ENCODE measurements at regions not wholly inside any gene's neighbourhood (a gene's known extent, or its start where the extent isn't known, plus 50 kb on each side); places are given as distances from the start of the nearest gene placed in this dataset.

GRCh38 chr12:82121545-82121944, 236.6 kb downstream of the CCDC59 start:
- Histone ChIP-seq H3K27ac (no peak overlapping the region), H3K9me3 (replicated peaks in 1 of 3) (no peaks in the 10 kb centered on the region), H3K36me3 (replicated peaks in 1 of 2) (no peaks in the 10 kb centered on the region), H3K4me1 (replicated peaks in 1 of 2) (no peaks in the 10 kb centered on the region), H3K27me3 (no peaks in the 10 kb centered on the region), H3K4me3 (no peak overlapping the region)
- intact Hi-C loops (cut with DNase I), result no loop called here
- DNase-seq, result no peak
- TF ChIP-seq POLR2A (IDR thresholded peaks at IDR 0.05), result no peak
- TF ChIP-seq, protein P1, sequence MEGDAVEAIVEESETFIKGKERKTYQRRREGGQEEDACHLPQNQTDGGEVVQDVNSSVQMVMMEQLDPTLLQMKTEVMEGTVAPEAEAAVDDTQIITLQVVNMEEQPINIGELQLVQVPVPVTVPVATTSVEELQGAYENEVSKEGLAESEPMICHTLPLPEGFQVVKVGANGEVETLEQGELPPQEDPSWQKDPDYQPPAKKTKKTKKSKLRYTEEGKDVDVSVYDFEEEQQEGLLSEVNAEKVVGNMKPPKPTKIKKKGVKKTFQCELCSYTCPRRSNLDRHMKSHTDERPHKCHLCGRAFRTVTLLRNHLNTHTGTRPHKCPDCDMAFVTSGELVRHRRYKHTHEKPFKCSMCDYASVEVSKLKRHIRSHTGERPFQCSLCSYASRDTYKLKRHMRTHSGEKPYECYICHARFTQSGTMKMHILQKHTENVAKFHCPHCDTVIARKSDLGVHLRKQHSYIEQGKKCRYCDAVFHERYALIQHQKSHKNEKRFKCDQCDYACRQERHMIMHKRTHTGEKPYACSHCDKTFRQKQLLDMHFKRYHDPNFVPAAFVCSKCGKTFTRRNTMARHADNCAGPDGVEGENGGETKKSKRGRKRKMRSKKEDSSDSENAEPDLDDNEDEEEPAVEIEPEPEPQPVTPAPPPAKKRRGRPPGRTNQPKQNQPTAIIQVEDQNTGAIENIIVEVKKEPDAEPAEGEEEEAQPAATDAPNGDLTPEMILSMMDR (IDR thresholded peaks at IDR 0.05), result no peak

GRCh38 chr12:82120901-82121300, 237.3 kb downstream of the CCDC59 start:
- WGBS, 4 donors, result 85 to 94% (median 90%) methylated on average over 2 to 4 of the region's 4 CpGs
- TF ChIP-seq, protein P1 (IDR thresholded peaks at IDR 0.05), result no peak
- TF ChIP-seq POLR2A (IDR thresholded peaks at IDR 0.05), result no peak
- no peak for DNase-seq
- no peak overlapping the region for H3K4me3 ChIP-seq
- H3K27me3 ChIP-seq, result no peaks in the 10 kb centered on the region
- no peaks in the 10 kb centered on the region for H3K9me3 ChIP-seq (replicated peaks in 1 of 3)
- H3K4me1 ChIP-seq (replicated peaks in 1 of 2), result no peaks in the 10 kb centered on the region
- no peak overlapping the region for H3K27ac ChIP-seq
- intact Hi-C loops (cut with DNase I), result no loop called here
- H3K36me3 ChIP-seq (replicated peaks in 1 of 2), result no peaks in the 10 kb centered on the region

- TF ChIP-seq POLR2A (IDR thresholded peaks at IDR 0.05), result no peak
- TF ChIP-seq, protein P1 (IDR thresholded peaks at IDR 0.05), result no peak
- H3K36me3 ChIP-seq (replicated peaks in 1 of 2), result no peaks in the 10 kb centered on the region
- no peaks in the 10 kb centered on the region for H3K4me1 ChIP-seq (replicated peaks in 1 of 2)
- H3K4me3 ChIP-seq, result no peak overlapping the region
- H3K9me3 ChIP-seq (replicated peaks in 1 of 3), result no peaks in the 10 kb centered on the region
- WGBS, 4 donors, result 70 to 94% (median 90%) methylated on average over 1 of the region's 1 CpG
- no peaks in the 10 kb centered on the region for H3K27me3 ChIP-seq
- intact Hi-C loops (cut with DNase I), result no loop called here
- no peak for DNase-seq
- no peak overlapping the region for H3K27ac ChIP-seq
Observed at GRCh38 chr12:82109243-82109642, 248.9 kb downstream of the CCDC59 start.

DNA sequence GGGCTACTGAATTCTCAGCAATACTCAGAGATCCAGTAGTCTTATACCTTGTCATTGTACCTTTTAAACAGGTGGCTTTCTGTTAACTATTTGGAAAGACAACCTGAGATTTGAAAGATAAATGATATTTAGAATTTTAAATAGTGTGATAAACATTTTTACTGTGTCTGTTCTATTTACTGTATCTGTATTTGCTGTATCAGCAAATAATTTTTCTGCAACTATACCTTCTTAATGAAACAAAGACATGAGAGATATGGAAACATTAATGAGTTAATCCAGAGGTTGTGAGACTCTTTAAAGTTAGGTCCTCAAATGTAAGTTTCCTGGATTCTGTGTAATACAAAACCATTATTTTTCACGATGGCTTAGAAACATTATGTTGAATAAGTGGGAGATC, 249.6 kb downstream of the CCDC59 start:
- no peaks in the 10 kb centered on the region for H3K36me3 ChIP-seq (replicated peaks in 1 of 2)
- no peaks in the 10 kb centered on the region for H3K4me1 ChIP-seq (replicated peaks in 1 of 2)
- H3K9me3 ChIP-seq (replicated peaks in 1 of 3), result no peaks in the 10 kb centered on the region
- no peak overlapping the region for H3K4me3 ChIP-seq
- TF ChIP-seq POLR2A (IDR thresholded peaks at IDR 0.05), result no peak
- TF ChIP-seq, protein P1 (IDR thresholded peaks at IDR 0.05), result no peak
- H3K27me3 ChIP-seq, result no peaks in the 10 kb centered on the region
- H3K27ac ChIP-seq, result no peak overlapping the region
- WGBS, 4 donors, result 70 to 83% (median 75%) methylated on average over 1 of the region's 1 CpG
- intact Hi-C loops (cut with DNase I), result no loop called here
- DNase-seq, result no peak

All from adrenal gland (tissue), 9 donors.